Liver (tissue), 8 donors: ENCODE measurements at regions not wholly inside any gene's neighbourhood (a gene's known extent, or its start where the extent isn't known, plus 50 kb on each side); places are given as distances from the start of the nearest gene placed in this dataset.
"Not testable (repeated sequence)": the region's sequence is repeated elsewhere in the genome, so short reads cannot be mapped to it uniquely, and the experiment has no call there.

Source experiments
- DNase-seq: peaks from one replicate; pipeline ENCODE4 v3.0.0-alpha.2; 2017; ENCODE audit warnings: low spot score
- H3K27ac ChIP-seq, 2 donors: one replicate each; pipeline ENCODE4 v1.7.0; 2013; ENCODE audit warnings: inconsistent platforms in 2 of 2, low read length in 2 of 2, control low read depth in 1 of 2, low read depth in 1 of 2, mild to moderate bottlenecking in 1 of 2
- H3K27me3 ChIP-seq, 4 donors: one replicate each; pipeline versions ENCODE4 v1.6.1 to v1.7.0; 2013; ENCODE audit warnings: low read length in 3 of 4, inconsistent platforms in 1 of 4, mild to moderate bottlenecking in 1 of 4, moderate library complexity in 1 of 4; ENCODE audit not compliant: control insufficient read depth in 4 of 4, insufficient read depth in 4 of 4
- H3K36me3 ChIP-seq, 4 donors: one replicate each; pipeline versions ENCODE4 v1.6.1 to v1.7.0; 2013; ENCODE audit warnings: low read length in 3 of 4, mild to moderate bottlenecking in 3 of 4, low read depth in 1 of 4, moderate library complexity in 1 of 4; ENCODE audit not compliant: control insufficient read depth in 4 of 4, insufficient read depth in 3 of 4
- H3K4me1 ChIP-seq, 4 donors: one replicate each; pipeline versions ENCODE4 v1.6.1 to v1.7.0; 2013; ENCODE audit warnings: low read length in 3 of 4, mild to moderate bottlenecking in 3 of 4, moderate library complexity in 1 of 4; ENCODE audit not compliant: control insufficient read depth in 4 of 4, insufficient read depth in 4 of 4
- H3K4me3 ChIP-seq, 3 donors: one replicate each; pipeline versions ENCODE4 v1.6.1 to v1.7.0; 2013; ENCODE audit warnings: low read length in 3 of 3, control low read depth in 1 of 3, low read depth in 1 of 3, mild to moderate bottlenecking in 1 of 3
- H3K9ac ChIP-seq, 2 donors: one replicate each; pipeline ENCODE4 v1.7.0; 2013; ENCODE audit warnings: low read length in 2 of 2, mild to moderate bottlenecking in 2 of 2, moderate library complexity in 2 of 2, control low read depth in 1 of 2, low read depth in 1 of 2
- H3K9me3 ChIP-seq, 4 donors: one replicate each; pipeline versions ENCODE4 v1.6.1 to v1.7.0; 2013; ENCODE audit warnings: low read length in 3 of 4; ENCODE audit not compliant: control insufficient read depth in 4 of 4
- FOXA1 ChIP-seq: IDR thresholded peaks from 2 replicates; pipeline ENCODE4 v1.6.1; 2016; ENCODE audit warnings: antibody characterized with exemption
- FOXA2 ChIP-seq: IDR thresholded peaks from 2 replicates; pipeline ENCODE4 v1.6.1; 2016; ENCODE audit warnings: antibody characterized with exemption
- GABPA ChIP-seq, 2 donors: IDR thresholded peaks in 1 of 2; conservative IDR thresholded peaks in 1 of 2; 2 replicates each; pipeline ENCODE4 v1.6.1; 2016; ENCODE audit warnings: antibody characterized with exemption in 2 of 2, mild to moderate bottlenecking in 1 of 2, moderate library complexity in 1 of 2
- HNF4A ChIP-seq, 2 donors: conservative IDR thresholded peaks; 2 replicates each; pipeline ENCODE4 v1.6.1; 2016; ENCODE audit warnings: antibody characterized with exemption in 2 of 2, mild to moderate bottlenecking in 2 of 2
- HNF4G ChIP-seq: IDR thresholded peaks from 2 replicates; pipeline ENCODE4 v1.6.1; 2016; ENCODE audit warnings: antibody characterized with exemption
- JUND ChIP-seq, 2 donors: IDR thresholded peaks; 2 replicates each; pipeline ENCODE4 v1.6.1; 2016; ENCODE audit warnings: antibody characterized with exemption in 2 of 2
- MAX ChIP-seq: IDR thresholded peaks from 2 replicates; pipeline ENCODE4 v1.6.1; 2016; ENCODE audit warnings: antibody characterized with exemption
- NR2F2 ChIP-seq: IDR thresholded peaks from 2 replicates; pipeline ENCODE4 v1.6.1; 2016; ENCODE audit warnings: antibody characterized with exemption
- TAF1 ChIP-seq: conservative IDR thresholded peaks from 2 replicates; pipeline ENCODE4 v1.6.1; 2016; ENCODE audit warnings: antibody characterized with exemption, mild to moderate bottlenecking
- YY1 ChIP-seq: IDR thresholded peaks from 2 replicates; pipeline ENCODE4 v1.6.1; 2016; ENCODE audit warnings: antibody characterized with exemption, mild to moderate bottlenecking
- ZBTB33 ChIP-seq: IDR thresholded peaks from 2 replicates; pipeline ENCODE4 v1.6.1; 2016; ENCODE audit warnings: antibody characterized with exemption
- WGBS: extraction: QIAGEN DNeasy Blood & Tissue Kit; methylation state at CpG from one replicate; pipeline ENCODE4 v1.1.7; 2013; 5-methylcytosine and 5-hydroxymethylcytosine counted together
- TF ChIP-seq, protein P1 (sequence below): IDR thresholded peaks from 2 replicates; pipeline ENCODE4 v1.6.1; 2016; ENCODE audit warnings: antibody characterized with exemption, mild to moderate bottlenecking
- TF ChIP-seq, protein P2 (sequence below): IDR thresholded peaks from 2 replicates; pipeline ENCODE4 v1.6.1; 2016; ENCODE audit warnings: antibody characterized with exemption
- TF ChIP-seq, protein P3 (sequence below): fragments of 150-350 bp; IDR thresholded peaks from 2 replicates; pipeline ENCODE4 v1.5.1; 2017; ENCODE audit warnings: improper control_type of control experiment, low read depth, low read length; ENCODE audit not compliant: missing input control
- donor health status: healthy.
- donor health status: healthy.
- donor health status: healthy.
- donor health status: healthy.
- donor health status: healthy.

DNA sequence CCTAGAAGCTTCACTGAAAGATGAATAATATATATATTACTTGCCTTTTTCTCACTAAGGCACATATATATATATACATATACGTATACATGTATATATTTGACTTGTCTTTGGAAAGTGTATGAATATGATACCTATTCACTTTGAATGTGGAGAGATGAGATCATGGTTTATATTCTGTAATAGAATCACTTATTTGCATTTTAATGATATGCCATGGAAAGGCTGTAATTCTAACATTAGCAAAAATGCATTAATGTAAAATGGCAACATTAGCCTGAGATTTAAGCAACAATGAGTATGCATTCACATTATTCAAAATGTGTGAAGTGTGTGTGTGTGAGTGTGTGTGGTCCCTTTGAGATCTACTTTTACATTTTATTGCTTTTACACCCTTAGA lies 54.5 kb upstream of the PRKD1 start:
- no peak overlapping the region for H3K9ac ChIP-seq
- TF ChIP-seq YY1, result no peak
- TF ChIP-seq ZBTB33, result no peak
- TF ChIP-seq, protein P1, sequence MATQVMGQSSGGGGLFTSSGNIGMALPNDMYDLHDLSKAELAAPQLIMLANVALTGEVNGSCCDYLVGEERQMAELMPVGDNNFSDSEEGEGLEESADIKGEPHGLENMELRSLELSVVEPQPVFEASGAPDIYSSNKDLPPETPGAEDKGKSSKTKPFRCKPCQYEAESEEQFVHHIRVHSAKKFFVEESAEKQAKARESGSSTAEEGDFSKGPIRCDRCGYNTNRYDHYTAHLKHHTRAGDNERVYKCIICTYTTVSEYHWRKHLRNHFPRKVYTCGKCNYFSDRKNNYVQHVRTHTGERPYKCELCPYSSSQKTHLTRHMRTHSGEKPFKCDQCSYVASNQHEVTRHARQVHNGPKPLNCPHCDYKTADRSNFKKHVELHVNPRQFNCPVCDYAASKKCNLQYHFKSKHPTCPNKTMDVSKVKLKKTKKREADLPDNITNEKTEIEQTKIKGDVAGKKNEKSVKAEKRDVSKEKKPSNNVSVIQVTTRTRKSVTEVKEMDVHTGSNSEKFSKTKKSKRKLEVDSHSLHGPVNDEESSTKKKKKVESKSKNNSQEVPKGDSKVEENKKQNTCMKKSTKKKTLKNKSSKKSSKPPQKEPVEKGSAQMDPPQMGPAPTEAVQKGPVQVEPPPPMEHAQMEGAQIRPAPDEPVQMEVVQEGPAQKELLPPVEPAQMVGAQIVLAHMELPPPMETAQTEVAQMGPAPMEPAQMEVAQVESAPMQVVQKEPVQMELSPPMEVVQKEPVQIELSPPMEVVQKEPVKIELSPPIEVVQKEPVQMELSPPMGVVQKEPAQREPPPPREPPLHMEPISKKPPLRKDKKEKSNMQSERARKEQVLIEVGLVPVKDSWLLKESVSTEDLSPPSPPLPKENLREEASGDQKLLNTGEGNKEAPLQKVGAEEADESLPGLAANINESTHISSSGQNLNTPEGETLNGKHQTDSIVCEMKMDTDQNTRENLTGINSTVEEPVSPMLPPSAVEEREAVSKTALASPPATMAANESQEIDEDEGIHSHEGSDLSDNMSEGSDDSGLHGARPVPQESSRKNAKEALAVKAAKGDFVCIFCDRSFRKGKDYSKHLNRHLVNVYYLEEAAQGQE, result no peak
- TF ChIP-seq MAX, result no peak
- TF ChIP-seq GABPA (IDR thresholded peaks at IDR 0.05 in 1 of 2, conservative IDR thresholded peaks at IDR 0.05 in 1 of 2), result no peak
- no peak for TF ChIP-seq HNF4A (conservative IDR thresholded peaks at IDR 0.05)
- no peak for TF ChIP-seq FOXA1
- TF ChIP-seq NR2F2, result no peak
- TF ChIP-seq HNF4G, result no peak
- TF ChIP-seq FOXA2, result no peak
- TF ChIP-seq TAF1, result no peak
- no peak for TF ChIP-seq JUND (IDR thresholded peaks at IDR 0.05)
- TF ChIP-seq, protein P2, sequence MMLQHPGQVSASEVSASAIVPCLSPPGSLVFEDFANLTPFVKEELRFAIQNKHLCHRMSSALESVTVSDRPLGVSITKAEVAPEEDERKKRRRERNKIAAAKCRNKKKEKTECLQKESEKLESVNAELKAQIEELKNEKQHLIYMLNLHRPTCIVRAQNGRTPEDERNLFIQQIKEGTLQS, result no peak
- TF ChIP-seq, protein P3, sequence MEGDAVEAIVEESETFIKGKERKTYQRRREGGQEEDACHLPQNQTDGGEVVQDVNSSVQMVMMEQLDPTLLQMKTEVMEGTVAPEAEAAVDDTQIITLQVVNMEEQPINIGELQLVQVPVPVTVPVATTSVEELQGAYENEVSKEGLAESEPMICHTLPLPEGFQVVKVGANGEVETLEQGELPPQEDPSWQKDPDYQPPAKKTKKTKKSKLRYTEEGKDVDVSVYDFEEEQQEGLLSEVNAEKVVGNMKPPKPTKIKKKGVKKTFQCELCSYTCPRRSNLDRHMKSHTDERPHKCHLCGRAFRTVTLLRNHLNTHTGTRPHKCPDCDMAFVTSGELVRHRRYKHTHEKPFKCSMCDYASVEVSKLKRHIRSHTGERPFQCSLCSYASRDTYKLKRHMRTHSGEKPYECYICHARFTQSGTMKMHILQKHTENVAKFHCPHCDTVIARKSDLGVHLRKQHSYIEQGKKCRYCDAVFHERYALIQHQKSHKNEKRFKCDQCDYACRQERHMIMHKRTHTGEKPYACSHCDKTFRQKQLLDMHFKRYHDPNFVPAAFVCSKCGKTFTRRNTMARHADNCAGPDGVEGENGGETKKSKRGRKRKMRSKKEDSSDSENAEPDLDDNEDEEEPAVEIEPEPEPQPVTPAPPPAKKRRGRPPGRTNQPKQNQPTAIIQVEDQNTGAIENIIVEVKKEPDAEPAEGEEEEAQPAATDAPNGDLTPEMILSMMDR, result no peak
- peaks cover 0 to 6% (median 0%) of the 10 kb centered on the region in 4 donors for H3K27me3 ChIP-seq
- no peaks in the 10 kb centered on the region for H3K4me1 ChIP-seq
- DNase-seq, result no peak
- H3K27ac ChIP-seq, result no peak overlapping the region
- no peaks in the 10 kb centered on the region for H3K36me3 ChIP-seq
- no peak overlapping the region for H3K4me3 ChIP-seq
- WGBS, result 91% methylated on average over 1 of the region's 1 CpG
- no peaks in the 10 kb centered on the region for H3K9me3 ChIP-seq

- no peaks in the 10 kb centered on the region for H3K4me1 ChIP-seq
- no peak overlapping the region for H3K9ac ChIP-seq
- H3K27ac ChIP-seq, result no peak overlapping the region
- no peak for DNase-seq
- H3K36me3 ChIP-seq, result no peaks in the 10 kb centered on the region
- H3K4me3 ChIP-seq, result no peak overlapping the region
- peaks cover 0 to 6% (median 0%) of the 10 kb centered on the region in 4 donors for H3K27me3 ChIP-seq
- TF ChIP-seq, protein P2, result no peak
- TF ChIP-seq YY1 (no peak), TAF1 (no peak)
- no peaks in the 10 kb centered on the region for H3K9me3 ChIP-seq
- WGBS, result 81% methylated on average over 1 of the region's 1 CpG
These were observed 55.3 kb upstream of the PRKD1 start for GRCh38 chr14:29982993-29983392.

GRCh38 chr14:29990344-29990857 lies 62.8 kb upstream of the PRKD1 start:
- H3K27ac ChIP-seq, result not testable (repeated sequence)

More at GRCh38 chr14:29990344-29990857, 62.8 kb upstream of the PRKD1 start:
- not testable (repeated sequence) for H3K27me3 ChIP-seq, DNase-seq, H3K4me1 ChIP-seq, H3K36me3 ChIP-seq, H3K9ac ChIP-seq, H3K9me3 ChIP-seq, H3K4me3 ChIP-seq
- 84% methylated on average over 30 of the region's 30 CpGs for WGBS
